ENCODE measurements at regions not wholly inside any gene's neighbourhood (a gene's known extent, or its start where the extent isn't known, plus 50 kb on each side); places are given as distances from the start of the nearest gene placed in this dataset.

GRCh38 chr15:70479056-70479455, 284.3 kb downstream of the UACA start:
- no peak for TF ChIP-seq FOXP2 (optimal IDR thresholded peaks at IDR 0.05; ENCODE audit: borderline replicate concordance, extremely low read depth, extremely low read length, insufficient read depth)
- TF ChIP-seq POLR2AphosphoS5 (IDR thresholded peaks at IDR 0.05; ENCODE audit: low read depth, low read length) = no peak
- no peak for TF ChIP-seq REST (IDR thresholded peaks at IDR 0.05; ENCODE audit: insufficient read depth in 1 of 2, low read depth in 2 of 2, low read length in 2 of 2)
- TF ChIP-seq TAF1 (IDR thresholded peaks at IDR 0.05; ENCODE audit: borderline replicate concordance, insufficient read depth, low read length) = no peak
- no peak for TF ChIP-seq SIN3A (IDR thresholded peaks at IDR 0.05; ENCODE audit: borderline replicate concordance, insufficient read depth, low read length)

- TF ChIP-seq POLR2AphosphoS5 (IDR thresholded peaks at IDR 0.05; ENCODE audit: low read depth, low read length) (no peak), SIN3A (IDR thresholded peaks at IDR 0.05; ENCODE audit: borderline replicate concordance, insufficient read depth, low read length) (no peak), REST (IDR thresholded peaks at IDR 0.05; ENCODE audit: insufficient read depth in 1 of 2, low read depth in 2 of 2, low read length in 2 of 2) (no peak), FOXP2 (optimal IDR thresholded peaks at IDR 0.05; ENCODE audit: borderline replicate concordance, extremely low read depth, extremely low read length, insufficient read depth) (no peak), TAF1 (IDR thresholded peaks at IDR 0.05; ENCODE audit: borderline replicate concordance, insufficient read depth, low read length) (no peak)
Measured at GRCh38 chr15:70478251-70478990, 284.9 kb downstream of the UACA start.

- TF ChIP-seq FOXP2 (optimal IDR thresholded peaks at IDR 0.05; ENCODE audit: borderline replicate concordance, extremely low read depth, extremely low read length, insufficient read depth) = no peak
Measured at GRCh38 chr15:70477750-70478250, 285.6 kb downstream of the UACA start.

GRCh38 chr15:70476441-70476840, 286.9 kb downstream of the UACA start:
- TF ChIP-seq TAF1 (IDR thresholded peaks at IDR 0.05; ENCODE audit: borderline replicate concordance, insufficient read depth, low read length) (no peak), FOXP2 (optimal IDR thresholded peaks at IDR 0.05; ENCODE audit: borderline replicate concordance, extremely low read depth, extremely low read length, insufficient read depth) (no peak), REST (IDR thresholded peaks at IDR 0.05; ENCODE audit: insufficient read depth in 1 of 2, low read depth in 2 of 2, low read length in 2 of 2) (no peak), SIN3A (IDR thresholded peaks at IDR 0.05; ENCODE audit: borderline replicate concordance, insufficient read depth, low read length) (no peak), POLR2AphosphoS5 (IDR thresholded peaks at IDR 0.05; ENCODE audit: low read depth, low read length) (no peak)

GRCh38 chr15:70475921-70476320, 287.4 kb downstream of the UACA start:
- TF ChIP-seq REST (IDR thresholded peaks at IDR 0.05; ENCODE audit: insufficient read depth in 1 of 2, low read depth in 2 of 2, low read length in 2 of 2) (no peak), POLR2AphosphoS5 (IDR thresholded peaks at IDR 0.05; ENCODE audit: low read depth, low read length) (no peak), SIN3A (IDR thresholded peaks at IDR 0.05; ENCODE audit: borderline replicate concordance, insufficient read depth, low read length) (no peak), TAF1 (IDR thresholded peaks at IDR 0.05; ENCODE audit: borderline replicate concordance, insufficient read depth, low read length) (no peak), FOXP2 (optimal IDR thresholded peaks at IDR 0.05; ENCODE audit: borderline replicate concordance, extremely low read depth, extremely low read length, insufficient read depth) (no peak)
